C4-2B (cell line): ENCODE measurements at regions not wholly inside any gene's neighbourhood (a gene's known extent, or its start where the extent isn't known, plus 50 kb on each side); places are given as distances from the start of the nearest gene placed in this dataset.

Experiments
- ZFX ChIP-seq: fragments of 450-650 bp; IDR thresholded peaks from 2 replicates; pipeline ENCODE4 v1.6.1; 2017
- TF ChIP-seq, protein P1 (sequence below): fragments of 450-650 bp; conservative IDR thresholded peaks from 2 replicates; pipeline ENCODE4 v1.5.1; 2017; ENCODE audit warnings: mild to moderate bottlenecking

DNA sequence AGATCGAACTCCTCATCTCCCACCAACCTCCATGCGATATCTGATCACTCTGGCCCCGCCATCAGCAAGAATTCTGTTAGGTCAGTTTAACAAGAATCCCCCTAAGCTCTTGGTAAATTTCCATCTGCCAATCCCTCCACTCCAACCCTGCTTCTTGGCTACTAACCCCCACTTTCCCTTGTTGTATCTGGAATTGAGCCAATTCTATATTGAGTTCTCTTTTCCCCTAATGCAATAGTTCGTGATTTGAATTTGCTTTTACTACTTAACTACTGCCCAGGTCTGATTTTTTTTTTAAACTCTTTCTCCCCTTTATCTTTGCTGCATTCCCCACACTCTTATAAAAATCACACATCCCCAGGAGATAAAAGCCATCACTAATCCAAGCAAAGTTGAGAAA lies 159.3 kb upstream of the STK17B start:
- TF ChIP-seq, protein P1, sequence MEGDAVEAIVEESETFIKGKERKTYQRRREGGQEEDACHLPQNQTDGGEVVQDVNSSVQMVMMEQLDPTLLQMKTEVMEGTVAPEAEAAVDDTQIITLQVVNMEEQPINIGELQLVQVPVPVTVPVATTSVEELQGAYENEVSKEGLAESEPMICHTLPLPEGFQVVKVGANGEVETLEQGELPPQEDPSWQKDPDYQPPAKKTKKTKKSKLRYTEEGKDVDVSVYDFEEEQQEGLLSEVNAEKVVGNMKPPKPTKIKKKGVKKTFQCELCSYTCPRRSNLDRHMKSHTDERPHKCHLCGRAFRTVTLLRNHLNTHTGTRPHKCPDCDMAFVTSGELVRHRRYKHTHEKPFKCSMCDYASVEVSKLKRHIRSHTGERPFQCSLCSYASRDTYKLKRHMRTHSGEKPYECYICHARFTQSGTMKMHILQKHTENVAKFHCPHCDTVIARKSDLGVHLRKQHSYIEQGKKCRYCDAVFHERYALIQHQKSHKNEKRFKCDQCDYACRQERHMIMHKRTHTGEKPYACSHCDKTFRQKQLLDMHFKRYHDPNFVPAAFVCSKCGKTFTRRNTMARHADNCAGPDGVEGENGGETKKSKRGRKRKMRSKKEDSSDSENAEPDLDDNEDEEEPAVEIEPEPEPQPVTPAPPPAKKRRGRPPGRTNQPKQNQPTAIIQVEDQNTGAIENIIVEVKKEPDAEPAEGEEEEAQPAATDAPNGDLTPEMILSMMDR: no peak
- TF ChIP-seq ZFX: no peak
